ENCODE measurements at regions not wholly inside any gene's neighbourhood (a gene's known extent, or its start where the extent isn't known, plus 50 kb on each side); places are given as distances from the start of the nearest gene placed in this dataset.

- H3K36me3 Mint-ChIP-seq (ENCODE audit: low read depth): no peaks in the 10 kb centered on the region
- intact Hi-C loops (cut with micrococcal nuclease): no loop called here
- peaks cover 18% of the 10 kb centered on the region for H3K9me3 Mint-ChIP-seq
- no peak for TF ChIP-seq CTCF (IDR thresholded peaks at IDR 0.05)
- ChIA-PET CTCF (no interaction called here), POLR2A (no interaction called here)
- ATAC-seq (no peak), DNase-seq (no peak)
- H3K27me3 Mint-ChIP-seq: no peaks in the 10 kb centered on the region
- no peaks in the 10 kb centered on the region for H3K4me1 Mint-ChIP-seq (ENCODE audit: low read depth)
- H3K27ac Mint-ChIP-seq: no peak overlapping the region
- no peak overlapping the region for H3K4me3 Mint-ChIP-seq
Measured at GRCh38 chr7:56495165-56495564, 378.9 kb upstream of the NUPR2 start.

- ChIA-PET POLR2A (no interaction called here), CTCF (no interaction called here)
- H3K27me3 Mint-ChIP-seq: no peaks in the 10 kb centered on the region
- intact Hi-C loops (cut with micrococcal nuclease): no loop called here
- H3K36me3 Mint-ChIP-seq (ENCODE audit: low read depth): no peaks in the 10 kb centered on the region
- DNase-seq: no peak
- no peak for TF ChIP-seq CTCF (IDR thresholded peaks at IDR 0.05)
- H3K9me3 Mint-ChIP-seq: peaks cover 17% of the 10 kb centered on the region
- H3K27ac Mint-ChIP-seq: no peak overlapping the region
- no peak for ATAC-seq
- H3K4me1 Mint-ChIP-seq (ENCODE audit: low read depth): no peaks in the 10 kb centered on the region
- no peak overlapping the region for H3K4me3 Mint-ChIP-seq
Measured at GRCh38 chr7:56493704-56494450, 377.7 kb upstream of the NUPR2 start.

GRCh38 chr7:56493196-56493595 is 377.0 kb upstream of the NUPR2 start:
- DNase-seq (no peak), ATAC-seq (no peak)
- TF ChIP-seq CTCF (IDR thresholded peaks at IDR 0.05): no peak
- CTCF ChIA-PET: no interaction called here
- no peak overlapping the region for H3K27ac Mint-ChIP-seq
- H3K9me3 Mint-ChIP-seq: peaks cover 18% of the 10 kb centered on the region
- POLR2A ChIA-PET: no interaction called here
- H3K4me3 Mint-ChIP-seq: no peak overlapping the region
- no peaks in the 10 kb centered on the region for H3K36me3 Mint-ChIP-seq (ENCODE audit: low read depth)
- no peaks in the 10 kb centered on the region for H3K4me1 Mint-ChIP-seq (ENCODE audit: low read depth)
- intact Hi-C loops (cut with micrococcal nuclease): no loop called here
- no peaks in the 10 kb centered on the region for H3K27me3 Mint-ChIP-seq

- ChIA-PET CTCF (no interaction called here), POLR2A (no interaction called here)
- intact Hi-C loops (cut with micrococcal nuclease): no loop called here
- TF ChIP-seq CTCF (IDR thresholded peaks at IDR 0.05): no peak
- ATAC-seq (no peak), DNase-seq (no peak)
- Mint-ChIP-seq H3K36me3 (ENCODE audit: low read depth) (no peaks in the 10 kb centered on the region), H3K27me3 (no peaks in the 10 kb centered on the region), H3K4me1 (ENCODE audit: low read depth) (no peaks in the 10 kb centered on the region), H3K27ac (no peak overlapping the region), H3K4me3 (no peak overlapping the region), H3K9me3 (peaks cover 18% of the 10 kb centered on the region)
Measured at GRCh38 chr7:56491636-56492425, 375.6 kb upstream of the NUPR2 start.

GRCh38 chr7:56483861-56484550 is 367.8 kb upstream of the NUPR2 start:
- ChIA-PET POLR2A (no interaction called here), CTCF (no interaction called here)
- Mint-ChIP-seq H3K4me3 (no peak overlapping the region), H3K27ac (no peak overlapping the region), H3K27me3 (no peaks in the 10 kb centered on the region), H3K4me1 (ENCODE audit: low read depth) (no peaks in the 10 kb centered on the region), H3K36me3 (ENCODE audit: low read depth) (peaks cover 8% of the 10 kb centered on the region), H3K9me3 (peaks cover 34% of the 10 kb centered on the region)
- intact Hi-C loops (cut with micrococcal nuclease): no loop called here
- DNase-seq (no peak), ATAC-seq (no peak)
- no peak for TF ChIP-seq CTCF (IDR thresholded peaks at IDR 0.05)

Data from activated CD8-positive, alpha-beta T cell treated with anti-CD3 and anti-CD28 coated beads for 36 hours (primary cell).